ENCODE measurements at regions not wholly inside any gene's neighbourhood (a gene's known extent, or its start where the extent isn't known, plus 50 kb on each side); places are given as distances from the start of the nearest gene placed in this dataset.

- DNase-seq (ENCODE audit: low spot score) = no peak
Observed at GRCh38 chr15:70491201-70491621, 272.1 kb downstream of the UACA start.

- DNase-seq (ENCODE audit: low spot score) = no peak
Observed at GRCh38 chr15:70490838-70491155, 272.6 kb downstream of the UACA start.

GRCh38 chr15:70490148-70490837 is 273.1 kb downstream of the UACA start:
- no peak for DNase-seq (ENCODE audit: low spot score)

GRCh38 chr15:70488941-70489848 is 274.2 kb downstream of the UACA start:
- DNase-seq (ENCODE audit: low spot score) = no peak

- DNase-seq (ENCODE audit: low spot score) = peak; percentile 56
Observed at GRCh38 chr15:70488002-70488605, 275.3 kb downstream of the UACA start.

GRCh38 chr15:70487387-70487740 is 276.0 kb downstream of the UACA start:
- DNase-seq (ENCODE audit: low spot score) = no peak

- no peak for DNase-seq (ENCODE audit: low spot score)
Observed at GRCh38 chr15:70486451-70487386, 276.6 kb downstream of the UACA start.

GRCh38 chr15:70486012-70486411 is 277.3 kb downstream of the UACA start:
- DNase-seq (ENCODE audit: low spot score) = no peak

GRCh38 chr15:70484993-70485392 is 278.4 kb downstream of the UACA start:
- DNase-seq (ENCODE audit: low spot score) = no peak

- DNase-seq (ENCODE audit: low spot score) = no peak
Observed at GRCh38 chr15:70483513-70483912, 279.8 kb downstream of the UACA start.

GRCh38 chr15:70480196-70480856 is 283.0 kb downstream of the UACA start:
- no peak for DNase-seq (ENCODE audit: low spot score)

GRCh38 chr15:70479785-70480184 is 283.6 kb downstream of the UACA start:
- DNase-seq (ENCODE audit: low spot score) = no peak

GRCh38 chr15:70479056-70479455 is 284.3 kb downstream of the UACA start:
- DNase-seq (ENCODE audit: low spot score) = no peak

- DNase-seq (ENCODE audit: low spot score) = no peak
Observed at GRCh38 chr15:70478251-70478990, 284.9 kb downstream of the UACA start.

GRCh38 chr15:70477750-70478250 is 285.6 kb downstream of the UACA start:
- no peak for DNase-seq (ENCODE audit: low spot score)

- DNase-seq (ENCODE audit: low spot score) = no peak
Observed at GRCh38 chr15:70476441-70476840, 286.9 kb downstream of the UACA start.

- DNase-seq (ENCODE audit: low spot score) = no peak
Observed at GRCh38 chr15:70475921-70476320, 287.4 kb downstream of the UACA start.

- DNase-seq (ENCODE audit: low spot score) = no peak
Observed at GRCh38 chr15:70475407-70475781, 288.0 kb downstream of the UACA start.

GRCh38 chr15:70474471-70475406 is 288.6 kb downstream of the UACA start:
- DNase-seq (ENCODE audit: low spot score) = no peak
